Endothelial cell of umbilical vein (primary cell): ENCODE measurements at regions not wholly inside any gene's neighbourhood (a gene's known extent, or its start where the extent isn't known, plus 50 kb on each side); places are given as distances from the start of the nearest gene placed in this dataset.

Source experiments
- BruUV-seq: library from RNA; stranded (reverse); fragments of 400-500 nt; replicated peaks from 2 replicates; lab custom pipeline; 2021; lab: Mats Ljungman, UMichigan
- CTCF ChIA-PET: fragments of 300-600, 350-600 bp; sonication (Branson Sonifier 250); formaldehyde crosslinking; loops from one replicate; lab custom pipeline; 2021; ENCODE audit warnings: antibody characterized with exemption, inconsistent platforms; lab: Charles Lee
- POLR2A ChIA-PET: fragments of 300-600, 350-600 bp; sonication (Branson Sonifier 250); formaldehyde crosslinking; loops from one replicate; lab custom pipeline; 2021; ENCODE audit warnings: antibody characterized with exemption, inconsistent platforms; lab: Charles Lee
- DNase-seq: peaks from one replicate; pipeline ENCODE4 v3.0.0-alpha.2; 2011; ENCODE audit warnings: low read depth, low spot score
- FAIRE-seq: peaks from 2 replicates; lab custom pipeline; 2011; peaks lifted over from hg19 to GRCh38; lab: Jason Lieb, UNC
- H2AFZ ChIP-seq: 2 replicates; pipeline ENCODE4 v1.6.0; 2012; ENCODE audit warnings: low read depth, low read length, control low read depth, inconsistent platforms
- H3K27ac ChIP-seq: 2 replicates; pipeline ENCODE4 v1.5.1; 2011; ENCODE audit warnings: low read depth, mild to moderate bottlenecking, control low read depth, low read length, moderate library complexity; ENCODE audit not compliant: insufficient read depth
- H3K27me3 ChIP-seq, 2 experiments: 2 replicates each; pipeline versions ENCODE4 v1.6.0 to v1.6.1; 2011; ENCODE audit warnings: low read length in 2 of 2, mixed read lengths in 1 of 2; ENCODE audit not compliant: control insufficient read depth in 2 of 2, insufficient read depth in 2 of 2
- H3K36me3 ChIP-seq, 2 experiments: 2 replicates in 1 of 2; 3 replicates in 1 of 2; pipeline ENCODE4 v1.5.1; 2011; ENCODE audit warnings: low read length in 2 of 2, mild to moderate bottlenecking in 1 of 2, moderate library complexity in 1 of 2; ENCODE audit not compliant: control insufficient read depth in 2 of 2, insufficient read depth in 2 of 2; ENCODE audit errors: extremely low read depth in 1 of 2
- H3K4me1 ChIP-seq: 3 replicates; pipeline ENCODE4 v1.5.1; 2011; ENCODE audit warnings: mild to moderate bottlenecking, low read length; ENCODE audit not compliant: control insufficient read depth, insufficient read depth; ENCODE audit errors: extremely low read depth
- H3K4me2 ChIP-seq: 2 replicates; pipeline ENCODE4 v1.6.1; 2011; ENCODE audit warnings: low read length, control low read depth, mixed read lengths; ENCODE audit not compliant: insufficient read depth
- H3K4me3 ChIP-seq, 3 experiments: fragments of 200-600 bp in 1 of 3; sonication (generic), shearing (Covaris generic) in 1 of 3; replicated peaks in 1 of 3; 2 replicates each; pipeline ENCODE4 v1.5.1; 2011 to 2016; ENCODE audit warnings: control low read depth in 3 of 3, low read length in 3 of 3, mild to moderate bottlenecking in 2 of 3, inconsistent platforms in 1 of 3, low read depth in 1 of 3, moderate library complexity in 1 of 3; ENCODE audit not compliant: insufficient read depth in 1 of 3
- H3K79me2 ChIP-seq: 2 replicates; pipeline ENCODE4 v1.6.0; 2012; ENCODE audit warnings: low read length, inconsistent platforms; ENCODE audit not compliant: control insufficient read depth, insufficient read depth
- H3K9ac ChIP-seq: replicated peaks from 2 replicates; pipeline ENCODE3; 2011; ENCODE audit warnings: low read length, control low read depth; ENCODE audit not compliant: insufficient read depth; ENCODE audit errors: extremely low read depth
- H3K9me1 ChIP-seq: replicated peaks from 3 replicates; pipeline ENCODE4 v1.6.0; 2011; ENCODE audit warnings: mild to moderate bottlenecking, low read length; ENCODE audit not compliant: control insufficient read depth, insufficient read depth; ENCODE audit errors: extremely low read depth
- H3K9me3 ChIP-seq: replicated peaks from 2 replicates; pipeline ENCODE4 v1.5.1; 2012; ENCODE audit warnings: low read length, inconsistent platforms; ENCODE audit not compliant: control insufficient read depth, insufficient read depth
- H4K20me1 ChIP-seq: replicated peaks from 2 replicates; pipeline ENCODE3; 2011; ENCODE audit warnings: mild to moderate bottlenecking, low read length; ENCODE audit not compliant: control insufficient read depth, insufficient read depth; ENCODE audit errors: extremely low read depth
- EZH2 ChIP-seq: IDR thresholded peaks from 2 replicates; pipeline ENCODE4 v1.6.1; 2012; ENCODE audit warnings: borderline replicate concordance, low read depth, mild to moderate bottlenecking, moderate library complexity, low read length, inconsistent platforms; ENCODE audit not compliant: severe bottlenecking
- FOS ChIP-seq: IDR thresholded peaks from 2 replicates; pipeline ENCODE4 v1.6.1; 2011; ENCODE audit warnings: mild to moderate bottlenecking, low read length, moderate library complexity, borderline replicate concordance; ENCODE audit not compliant: insufficient read depth
- GATA2 ChIP-seq: IDR thresholded peaks from 2 replicates; pipeline ENCODE4 v1.7.0; 2011; ENCODE audit warnings: low read depth, mild to moderate bottlenecking, moderate library complexity, mixed read lengths, low read length; ENCODE audit not compliant: insufficient read length, insufficient read depth
- JUN ChIP-seq: IDR thresholded peaks from 2 replicates; pipeline ENCODE4 v1.6.1; 2011; ENCODE audit warnings: borderline replicate concordance, low read depth; ENCODE audit not compliant: insufficient read length, insufficient read depth
- MAX ChIP-seq: IDR thresholded peaks from 2 replicates; pipeline ENCODE4 v1.6.1; 2011; ENCODE audit not compliant: insufficient read depth, insufficient read length
- MYC ChIP-seq: IDR thresholded peaks from one replicate; pipeline ENCODE4 v1.6.1; 2011; ENCODE audit warnings: mild to moderate bottlenecking, low read depth, low read length
- POLR2A ChIP-seq: IDR thresholded peaks from 2 replicates; pipeline ENCODE4 v1.6.1; 2012; ENCODE audit warnings: low read depth, mild to moderate bottlenecking, control low read depth, low read length
- POLR2AphosphoS5 ChIP-seq: IDR thresholded peaks from 2 replicates; pipeline ENCODE4 v1.6.1; 2012; ENCODE audit warnings: low read depth, mild to moderate bottlenecking, control low read depth, low read length, moderate library complexity; ENCODE audit not compliant: insufficient read depth
- dilution Hi-C: fragments of 300-500 bp; cut with MboI; formaldehyde crosslinking; loops from one replicate; pipeline ENCODE4 v1.15.0; 2019; ENCODE audit warnings: low sequenced_read_pairs; ENCODE audit not compliant: extremely low pct_ligation_motif_present
- intact Hi-C: fragments of 100-400 bp; cut with micrococcal nuclease; formaldehyde crosslinking; loops from one replicate; pipeline ENCODE4 v1.10.0; 2022
- TF ChIP-seq, protein P1 (sequence below), 2 donors: IDR thresholded peaks; 1 replicate in 1 of 2; 2 replicates in 1 of 2; pipeline ENCODE4 v1.5.1; 2011; ENCODE audit warnings: low read length in 2 of 2, mild to moderate bottlenecking in 2 of 2, moderate library complexity in 2 of 2, control low read depth in 1 of 2, inconsistent platforms in 1 of 2, low read depth in 1 of 2; ENCODE audit not compliant: insufficient read depth in 1 of 2; ENCODE audit errors: extremely low read depth in 1 of 2

- Histone ChIP-seq H2AFZ (no peak overlapping the region), H3K9me1 (no peaks in the 10 kb centered on the region), H3K27me3 (no peaks in the 10 kb centered on the region), H3K4me3 (no peak overlapping the region), H3K36me3 (no peaks in the 10 kb centered on the region), H3K4me2 (no peak overlapping the region), H3K79me2 (no peaks in the 10 kb centered on the region), H3K4me1 (no peaks in the 10 kb centered on the region), H3K27ac (no peak overlapping the region), H3K9me3 (no peaks in the 10 kb centered on the region), H4K20me1 (no peaks in the 10 kb centered on the region), H3K9ac (no peak overlapping the region)
- TF ChIP-seq EZH2 (no peak), POLR2A (no peak), MAX (no peak), MYC (no peak), FOS (no peak), GATA2 (no peak), POLR2AphosphoS5 (no peak), JUN (no peak)
- TF ChIP-seq, protein P1, sequence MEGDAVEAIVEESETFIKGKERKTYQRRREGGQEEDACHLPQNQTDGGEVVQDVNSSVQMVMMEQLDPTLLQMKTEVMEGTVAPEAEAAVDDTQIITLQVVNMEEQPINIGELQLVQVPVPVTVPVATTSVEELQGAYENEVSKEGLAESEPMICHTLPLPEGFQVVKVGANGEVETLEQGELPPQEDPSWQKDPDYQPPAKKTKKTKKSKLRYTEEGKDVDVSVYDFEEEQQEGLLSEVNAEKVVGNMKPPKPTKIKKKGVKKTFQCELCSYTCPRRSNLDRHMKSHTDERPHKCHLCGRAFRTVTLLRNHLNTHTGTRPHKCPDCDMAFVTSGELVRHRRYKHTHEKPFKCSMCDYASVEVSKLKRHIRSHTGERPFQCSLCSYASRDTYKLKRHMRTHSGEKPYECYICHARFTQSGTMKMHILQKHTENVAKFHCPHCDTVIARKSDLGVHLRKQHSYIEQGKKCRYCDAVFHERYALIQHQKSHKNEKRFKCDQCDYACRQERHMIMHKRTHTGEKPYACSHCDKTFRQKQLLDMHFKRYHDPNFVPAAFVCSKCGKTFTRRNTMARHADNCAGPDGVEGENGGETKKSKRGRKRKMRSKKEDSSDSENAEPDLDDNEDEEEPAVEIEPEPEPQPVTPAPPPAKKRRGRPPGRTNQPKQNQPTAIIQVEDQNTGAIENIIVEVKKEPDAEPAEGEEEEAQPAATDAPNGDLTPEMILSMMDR (IDR thresholded peaks at IDR 0.05; ENCODE audit: extremely low read depth in 1 of 2, insufficient read depth in 1 of 2, low read depth in 1 of 2, low read length in 2 of 2), result no peak
- DNase-seq (no peak), FAIRE-seq (no peak)
- ChIA-PET CTCF (no interaction called here), POLR2A (no interaction called here)
- intact Hi-C loops, result no loop called here
- BruUV-seq, result no TSS peak
- dilution Hi-C loops, result no loop called here
Observed at GRCh38 chr4:116573540-116573939, 511.8 kb downstream of the TRAM1L1 start.
